ENCODE measurements at regions not wholly inside any gene's neighbourhood (a gene's known extent, or its start where the extent isn't known, plus 50 kb on each side); places are given as distances from the start of the nearest gene placed in this dataset.

DNA sequence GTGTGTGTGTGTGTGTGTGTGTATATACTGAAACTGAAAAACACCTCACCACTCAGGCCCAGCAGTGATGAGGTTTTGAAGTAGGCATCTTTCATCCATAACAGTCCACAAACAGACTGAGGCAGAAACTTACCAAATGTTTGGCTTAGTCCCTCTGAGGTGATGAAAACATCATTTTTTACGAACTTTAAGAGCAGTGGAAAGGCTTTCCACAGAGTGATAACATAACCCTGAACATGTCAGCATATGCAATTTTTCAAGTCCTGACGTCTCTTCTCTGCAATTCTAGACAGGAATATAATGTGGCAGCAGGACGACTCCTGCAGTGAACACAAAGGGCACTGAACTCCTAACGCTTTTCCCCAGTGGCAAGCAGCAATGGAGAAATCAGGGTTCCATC is 247.0 kb upstream of the THBS1 start:
- no peak for ATAC-seq (ENCODE audit: low read depth in 2 of 2)
- H3K4me3 Mint-ChIP-seq, result no peak overlapping the region

DNA sequence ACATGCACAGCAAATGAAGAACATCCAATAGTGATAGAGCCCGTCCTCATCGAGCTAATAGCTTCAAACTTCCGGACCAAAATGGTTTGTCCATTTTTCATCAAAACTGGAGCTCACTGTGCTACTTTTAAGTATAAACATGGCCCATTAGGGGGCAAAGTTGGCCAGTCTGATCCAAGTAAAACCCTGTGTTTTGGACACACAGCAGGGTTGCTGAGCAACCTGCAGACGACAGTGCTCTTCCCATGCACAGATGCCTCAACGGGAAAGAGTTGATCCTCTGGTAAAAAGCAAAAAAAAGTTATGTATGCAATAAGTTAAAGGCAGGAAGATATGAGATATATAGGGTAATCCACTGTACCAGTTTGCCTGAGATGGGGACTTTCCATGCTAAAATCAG is 244.0 kb upstream of the THBS1 start:
- H3K9me3 Mint-ChIP-seq, result peaks cover 0 to 2% (median 0%) of the 10 kb centered on the region in 7 donors
- ATAC-seq (ENCODE audit: low read depth in 2 of 2), result no peak
- DNase-seq, result no peak
- H3K4me3 Mint-ChIP-seq, result no peak overlapping the region
- H3K27me3 Mint-ChIP-seq, result no peaks in the 10 kb centered on the region
- no peaks in the 10 kb centered on the region for H3K4me1 Mint-ChIP-seq
- H3K27ac Mint-ChIP-seq, result no peak overlapping the region
- H3K36me3 Mint-ChIP-seq, result no peaks in the 10 kb centered on the region

More for the DNA sequence above, 247.0 kb upstream of the THBS1 start:
- Mint-ChIP-seq H3K27ac (no peak overlapping the region), H3K4me1 (no peaks in the 10 kb centered on the region), H3K36me3 (no peaks in the 10 kb centered on the region), H3K27me3 (no peaks in the 10 kb centered on the region), H3K9me3 (peaks cover 0 to 2% (median 0%) of the 10 kb centered on the region in 7 donors)
- DNase-seq, result no peak

DNA sequence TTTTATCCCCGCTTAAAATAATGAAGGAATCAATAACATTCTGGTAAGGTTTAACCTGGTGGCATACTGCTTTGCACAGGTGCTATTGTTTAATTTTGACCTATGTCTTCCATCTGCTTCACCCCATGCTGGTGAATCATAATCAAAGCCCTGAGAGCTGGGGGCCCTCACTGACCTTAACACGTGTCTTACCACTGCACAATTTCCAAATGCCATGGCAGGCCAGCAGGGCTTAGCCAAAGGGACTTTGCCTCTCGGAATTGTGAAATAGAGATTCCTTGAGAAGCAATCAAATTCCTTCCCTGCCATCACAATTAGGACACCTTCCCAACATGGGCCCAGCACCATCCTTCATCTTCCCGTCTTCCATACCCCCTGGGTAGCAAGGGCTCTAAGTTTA is 242.6 kb upstream of the THBS1 start:
- Mint-ChIP-seq H3K27me3 (no peaks in the 10 kb centered on the region), H3K9me3 (peaks cover 0 to 10% (median 0%) of the 10 kb centered on the region in 7 donors), H3K36me3 (no peaks in the 10 kb centered on the region), H3K4me3 (no peak overlapping the region), H3K27ac (no peak overlapping the region), H3K4me1 (no peaks in the 10 kb centered on the region)
- ATAC-seq (ENCODE audit: low read depth in 2 of 2) (no peak), DNase-seq (no peak)

DNA sequence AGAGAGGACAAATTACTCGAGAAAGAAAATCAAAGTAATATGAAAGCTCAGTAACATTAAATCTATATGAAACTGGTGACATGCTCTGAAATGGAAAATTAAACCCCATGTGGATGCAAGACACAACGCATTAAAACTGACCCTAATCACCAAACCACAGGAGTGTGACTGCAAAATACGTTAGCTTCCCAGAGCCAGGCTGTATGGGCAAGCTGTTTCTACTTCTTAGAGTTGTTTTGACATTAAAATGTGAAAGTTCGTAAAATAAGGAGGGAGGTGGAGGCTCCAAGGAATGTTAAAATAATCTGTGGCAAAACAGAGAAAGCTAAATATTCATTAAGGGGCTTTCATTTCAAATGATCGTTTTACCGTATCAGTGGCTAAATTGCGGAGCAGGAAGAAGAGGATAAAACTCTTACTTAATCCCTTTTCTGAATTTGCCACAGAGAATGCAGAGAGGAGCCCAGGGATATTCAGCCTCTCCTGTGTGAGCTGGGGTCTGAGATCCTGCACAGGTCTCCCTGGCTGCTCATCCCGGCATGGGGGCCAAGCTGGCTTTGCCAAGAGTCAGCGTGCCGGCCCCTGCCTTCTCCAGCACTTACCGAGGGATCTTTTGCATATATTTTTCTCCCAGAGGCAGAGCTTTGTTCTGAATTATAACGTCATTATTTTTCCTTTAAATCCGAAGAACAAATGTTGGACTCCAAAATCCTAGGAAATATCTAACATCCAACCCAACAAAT is 239.8 kb upstream of the THBS1 start:
- H3K9me3 Mint-ChIP-seq, result peaks cover 0 to 17% (median 0%) of the 10 kb centered on the region in 7 donors
- H3K36me3 Mint-ChIP-seq, result no peaks in the 10 kb centered on the region
- H3K4me3 Mint-ChIP-seq, result no peak overlapping the region
- H3K27me3 Mint-ChIP-seq, result no peaks in the 10 kb centered on the region
- H3K27ac Mint-ChIP-seq, result no peak overlapping the region
- no peaks in the 10 kb centered on the region for H3K4me1 Mint-ChIP-seq
- DNase-seq (no peak), ATAC-seq (ENCODE audit: low read depth in 2 of 2) (no peak)

DNA sequence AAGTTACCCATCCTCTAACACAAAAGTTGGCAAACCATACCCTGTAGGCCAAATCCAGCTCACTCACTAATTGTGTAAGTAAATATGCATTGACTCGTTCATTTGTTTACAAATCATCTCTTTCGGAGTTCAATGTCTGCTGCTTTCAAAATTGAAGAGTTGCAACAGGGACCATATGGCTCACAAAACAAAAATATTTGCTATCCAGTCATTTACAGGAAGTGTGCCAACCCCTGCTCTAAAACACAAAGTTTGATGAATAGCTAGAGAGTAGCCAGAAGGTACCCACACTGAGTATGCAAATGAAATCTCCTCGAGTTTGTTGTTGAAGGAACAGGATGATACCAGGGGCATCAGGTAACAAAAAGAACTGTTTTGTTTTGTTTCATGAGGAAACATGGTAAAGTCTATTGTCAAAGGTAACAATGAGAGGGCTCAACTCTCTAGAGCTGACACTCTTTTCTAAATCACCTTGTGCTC is 236.2 kb upstream of the THBS1 start:
- H3K27me3 Mint-ChIP-seq, result no peaks in the 10 kb centered on the region
- DNase-seq, result no peak
- no peaks in the 10 kb centered on the region for H3K4me1 Mint-ChIP-seq
- no peak overlapping the region for H3K27ac Mint-ChIP-seq
- no peaks in the 10 kb centered on the region for H3K36me3 Mint-ChIP-seq
- no peak for ATAC-seq (ENCODE audit: low read depth in 2 of 2)
- no peak overlapping the region for H3K4me3 Mint-ChIP-seq
- peaks cover 0 to 17% (median 0%) of the 10 kb centered on the region in 7 donors for H3K9me3 Mint-ChIP-seq

DNA sequence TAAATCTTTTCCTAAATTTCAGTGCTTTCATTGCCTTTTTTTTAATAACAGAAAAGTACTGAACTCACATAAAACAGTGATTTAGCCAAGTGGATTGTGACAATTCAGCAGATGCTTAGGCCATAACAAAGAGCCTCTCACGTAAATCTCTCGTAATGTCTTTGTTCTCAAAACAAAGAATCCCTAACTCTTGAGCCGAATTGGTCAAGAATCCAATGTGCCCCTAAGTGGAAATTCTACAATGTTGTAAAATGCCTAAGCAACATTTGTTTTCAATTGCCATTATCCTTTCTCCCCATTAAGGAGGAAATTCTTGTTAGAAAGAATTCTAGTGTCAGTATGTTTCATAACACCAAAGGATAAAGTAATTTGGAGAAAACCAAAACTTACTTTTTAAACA is 235.7 kb upstream of the THBS1 start:
- no peak overlapping the region for H3K4me3 Mint-ChIP-seq
- ATAC-seq (ENCODE audit: low read depth in 2 of 2), result no peak
- H3K9me3 Mint-ChIP-seq, result peaks cover 0 to 17% (median 0%) of the 10 kb centered on the region in 7 donors
- H3K36me3 Mint-ChIP-seq, result no peaks in the 10 kb centered on the region
- H3K4me1 Mint-ChIP-seq, result no peaks in the 10 kb centered on the region
- no peak overlapping the region for H3K27ac Mint-ChIP-seq
- DNase-seq, result no peak
- no peaks in the 10 kb centered on the region for H3K27me3 Mint-ChIP-seq

DNA sequence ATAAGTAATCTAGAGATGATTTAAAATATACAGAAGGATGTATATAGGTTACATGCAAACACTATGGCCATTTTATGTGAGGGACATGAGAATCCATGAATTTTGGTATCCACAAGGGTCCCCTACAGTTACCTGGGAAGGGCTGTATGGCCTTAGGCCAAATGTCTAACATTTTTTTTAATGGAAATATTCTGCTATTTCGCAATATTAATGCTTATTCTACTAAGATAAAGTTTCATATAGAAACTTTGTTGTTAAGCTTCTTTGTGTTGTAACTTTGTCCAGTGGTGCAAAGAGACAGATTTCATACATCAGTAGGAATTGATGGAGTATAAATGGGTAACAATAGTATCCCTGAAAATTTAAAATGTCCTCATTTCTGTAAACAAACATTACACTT is 233.4 kb upstream of the THBS1 start:
- no peak for ATAC-seq (ENCODE audit: low read depth in 2 of 2)
- Mint-ChIP-seq H3K4me1 (no peaks in the 10 kb centered on the region), H3K36me3 (no peaks in the 10 kb centered on the region), H3K27me3 (no peaks in the 10 kb centered on the region), H3K27ac (no peak overlapping the region), H3K9me3 (peaks cover 0 to 16% (median 0%) of the 10 kb centered on the region in 7 donors), H3K4me3 (no peak overlapping the region)
- no peak for DNase-seq

DNA sequence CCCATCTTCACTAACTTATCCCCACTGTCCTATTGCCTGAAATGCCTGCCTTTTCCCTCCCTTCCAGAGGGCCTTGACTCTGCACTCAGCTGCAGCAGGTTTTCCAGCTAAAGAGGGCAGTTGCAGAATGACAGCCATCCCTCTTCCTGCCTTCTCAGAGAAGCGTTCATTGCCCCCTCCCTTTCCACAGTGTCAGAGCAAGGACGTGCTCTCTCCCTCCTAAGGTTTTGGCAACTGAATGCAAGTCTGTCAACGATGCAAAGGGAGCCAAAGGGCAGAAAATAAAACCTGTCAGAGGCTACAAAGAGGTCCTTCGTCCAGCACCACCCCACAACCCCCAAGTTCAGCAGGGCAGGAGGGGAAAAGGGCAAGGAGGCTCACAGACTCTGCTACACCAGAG is 230.1 kb upstream of the THBS1 start:
- H3K9me3 Mint-ChIP-seq, result no peaks in the 10 kb centered on the region
- H3K36me3 Mint-ChIP-seq, result no peaks in the 10 kb centered on the region
- no peak for DNase-seq
- H3K27ac Mint-ChIP-seq, result no peak overlapping the region
- ATAC-seq (ENCODE audit: low read depth in 2 of 2), result no peak
- H3K4me3 Mint-ChIP-seq, result no peak overlapping the region
- no peaks in the 10 kb centered on the region for H3K27me3 Mint-ChIP-seq
- no peaks in the 10 kb centered on the region for H3K4me1 Mint-ChIP-seq

DNA sequence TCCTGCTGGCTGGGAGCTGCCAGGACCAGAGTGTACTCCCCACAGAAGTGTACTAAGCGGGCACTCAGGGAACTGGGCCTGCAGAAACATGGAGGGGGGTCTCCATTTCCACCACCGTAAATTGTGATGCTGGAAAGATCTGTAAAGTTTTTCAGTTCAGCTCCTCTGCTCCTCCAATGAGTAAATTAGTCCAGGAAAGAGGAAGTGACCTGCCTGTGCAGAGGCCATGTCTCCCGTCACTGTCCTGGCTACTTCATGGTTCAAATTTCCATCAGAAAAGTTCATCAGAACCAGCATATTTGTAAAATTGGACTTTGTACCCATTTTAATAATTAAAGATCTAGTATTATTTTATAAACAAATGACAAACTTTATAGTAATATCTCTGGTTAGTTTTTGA is 226.7 kb upstream of the THBS1 start:
- ATAC-seq (ENCODE audit: low read depth in 2 of 2) (no peak), DNase-seq (no peak)
- Mint-ChIP-seq H3K27ac (no peak overlapping the region), H3K36me3 (no peaks in the 10 kb centered on the region), H3K4me3 (no peak overlapping the region), H3K9me3 (peaks cover 0 to 3% (median 0%) of the 10 kb centered on the region in 7 donors), H3K4me1 (no peaks in the 10 kb centered on the region), H3K27me3 (peaks cover 0 to 8% (median 0%) of the 10 kb centered on the region in 3 donors)

DNA sequence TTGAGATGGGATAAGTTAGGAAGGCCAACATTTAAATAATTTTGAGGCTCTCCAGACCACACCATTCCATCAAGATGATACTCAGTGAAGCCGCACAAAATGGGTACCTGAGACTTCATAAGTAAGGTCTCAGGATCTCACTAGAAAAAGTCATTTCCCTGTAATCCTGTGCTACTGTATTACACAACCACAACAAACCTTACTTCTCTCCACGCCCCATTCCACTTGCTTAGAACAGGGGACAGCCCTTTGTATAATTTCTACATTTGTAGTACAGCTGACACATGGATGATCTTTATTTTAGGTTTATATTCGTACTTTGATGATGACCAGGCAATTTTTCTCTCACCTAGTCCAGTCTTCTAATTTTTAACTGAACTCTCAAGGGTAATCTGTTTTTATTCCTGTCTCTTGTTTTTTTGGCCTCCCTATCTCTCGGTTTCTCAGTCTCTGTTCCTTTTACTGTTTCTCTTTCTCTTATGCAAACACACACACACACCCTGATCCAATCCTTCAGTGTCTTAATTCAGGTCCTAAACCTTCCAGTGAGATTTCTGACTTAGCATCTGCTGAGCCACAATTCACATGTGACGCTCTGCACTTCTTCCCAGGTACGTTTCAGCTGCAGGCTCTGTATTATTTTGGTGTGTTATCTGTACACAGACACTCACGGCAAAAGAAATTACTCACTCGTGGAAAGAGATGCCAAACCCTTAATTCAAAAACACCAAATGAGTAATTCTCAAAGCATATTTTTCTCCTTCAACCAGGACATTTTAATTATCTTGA is 223.2 kb upstream of the THBS1 start:
- Mint-ChIP-seq H3K4me3 (no peak overlapping the region), H3K27ac (no peak overlapping the region), H3K9me3 (peaks cover 0 to 3% (median 0%) of the 10 kb centered on the region in 7 donors), H3K4me1 (no peaks in the 10 kb centered on the region), H3K27me3 (peaks cover 7 to 10% (median 8%) of the 10 kb centered on the region in 3 donors), H3K36me3 (no peaks in the 10 kb centered on the region)
- ATAC-seq (ENCODE audit: low read depth in 2 of 2) (no peak), DNase-seq (no peak)

DNA sequence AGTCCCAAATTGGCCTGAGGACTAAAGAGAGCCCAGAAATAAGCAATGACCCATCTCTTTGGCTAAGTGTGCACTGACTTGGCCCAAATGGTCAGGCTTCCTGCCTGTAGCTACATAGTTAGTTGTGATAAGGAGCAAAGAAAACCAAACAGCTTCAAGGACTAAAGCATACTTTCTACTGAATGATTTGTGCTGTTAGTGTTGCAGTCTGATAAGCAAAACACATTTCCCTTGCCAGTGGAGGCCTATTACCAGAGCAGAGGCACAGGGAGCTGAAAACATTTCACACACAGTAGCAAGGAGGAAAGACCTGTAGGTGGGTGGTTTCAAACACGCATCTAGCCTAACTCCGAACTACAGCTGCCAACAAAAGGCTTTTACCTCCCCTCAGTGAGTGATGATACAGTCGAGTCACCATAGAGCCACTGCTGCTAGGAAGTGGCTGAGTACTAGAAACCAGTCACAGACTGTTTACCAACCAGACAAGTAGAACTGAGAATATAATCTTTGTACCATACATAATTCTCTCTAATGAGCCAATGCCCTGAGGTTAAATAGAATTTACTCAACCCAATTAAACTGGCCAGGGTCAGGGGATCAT is 222.3 kb upstream of the THBS1 start:
- DNase-seq, result no peak
- no peak for ATAC-seq (ENCODE audit: low read depth in 2 of 2)
- H3K4me1 Mint-ChIP-seq, result no peaks in the 10 kb centered on the region
- no peaks in the 10 kb centered on the region for H3K36me3 Mint-ChIP-seq
- peaks cover 0 to 3% (median 0%) of the 10 kb centered on the region in 7 donors for H3K9me3 Mint-ChIP-seq
- H3K27ac Mint-ChIP-seq, result no peak overlapping the region
- peaks cover 11 to 16% (median 14%) of the 10 kb centered on the region in 3 donors for H3K27me3 Mint-ChIP-seq
- no peak overlapping the region for H3K4me3 Mint-ChIP-seq

DNA sequence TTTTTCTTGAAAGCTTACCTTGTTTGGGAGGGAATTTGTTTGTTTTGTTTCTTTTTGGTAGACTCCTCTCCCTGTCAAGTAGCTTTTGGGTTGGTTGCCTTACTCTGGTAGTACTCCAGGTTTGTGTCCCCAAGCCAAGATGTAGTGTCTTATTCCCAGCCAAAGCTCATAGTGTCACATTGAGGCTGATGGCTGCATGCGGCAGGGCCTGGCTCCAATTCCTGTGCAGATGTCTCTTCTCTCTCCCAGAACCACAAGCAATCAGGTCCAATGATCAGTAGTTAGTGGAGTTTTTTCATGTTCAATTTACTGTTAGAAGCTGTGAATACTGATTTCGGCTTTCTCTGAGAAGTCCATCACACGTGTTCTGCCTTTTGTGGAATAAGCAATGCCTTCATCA is 221.1 kb upstream of the THBS1 start:
- peaks cover 14 to 19% (median 18%) of the 10 kb centered on the region in 3 donors for H3K27me3 Mint-ChIP-seq

DNA sequence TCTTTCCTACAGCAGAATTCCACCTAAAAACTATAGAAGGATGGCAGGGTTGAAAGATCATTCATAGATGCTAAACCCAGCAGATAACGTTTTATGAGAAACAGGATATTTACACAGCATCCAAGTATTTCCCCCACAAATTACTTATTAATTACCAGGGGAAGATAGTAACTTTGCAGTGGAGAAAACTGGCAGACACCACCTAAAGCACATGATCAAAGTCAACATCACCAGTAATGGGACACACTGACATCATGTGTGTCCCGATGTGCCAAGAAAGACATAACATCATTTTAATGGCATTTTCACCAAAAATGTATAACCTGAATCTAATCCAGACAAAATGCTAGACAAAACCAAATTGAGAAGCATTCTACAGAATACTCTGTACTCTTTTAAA is 220.4 kb upstream of the THBS1 start:
- Mint-ChIP-seq H3K4me1 (no peaks in the 10 kb centered on the region), H3K9me3 (peaks cover 0 to 3% (median 0%) of the 10 kb centered on the region in 7 donors), H3K27me3 (peaks cover 14 to 19% (median 18%) of the 10 kb centered on the region in 3 donors), H3K4me3 (no peak overlapping the region), H3K36me3 (no peaks in the 10 kb centered on the region), H3K27ac (no peak overlapping the region)
- no peak for DNase-seq
- ATAC-seq (ENCODE audit: low read depth in 2 of 2), result no peak

More for the DNA sequence above, 221.1 kb upstream of the THBS1 start:
- Mint-ChIP-seq H3K4me3 (no peak overlapping the region), H3K4me1 (no peaks in the 10 kb centered on the region), H3K36me3 (no peaks in the 10 kb centered on the region), H3K9me3 (peaks cover 0 to 3% (median 0%) of the 10 kb centered on the region in 7 donors), H3K27ac (no peak overlapping the region)
- no peak for ATAC-seq (ENCODE audit: low read depth in 2 of 2)
- no peak for DNase-seq

Data from naive B cell (primary cell).